Heart left ventricle (tissue), 13 donors: ENCODE measurements at regions not wholly inside any gene's neighbourhood (a gene's known extent, or its start where the extent isn't known, plus 50 kb on each side); places are given as distances from the start of the nearest gene placed in this dataset.

Experiments
- CTCF ChIP-seq, 12 donors: fragments of 200-600 bp; sonication (generic) in 4 of 12; IDR thresholded peaks; one replicate each; pipeline versions ENCODE4 v1.5.0 to v1.8.0; 2018 to 2022; ENCODE audit warnings: antibody characterized with exemption in 12 of 12, mild to moderate bottlenecking in 5 of 12
- POLR2A ChIP-seq, 2 donors: fragments of 450-650 bp; IDR thresholded peaks; one replicate each; pipeline ENCODE4 v1.6.1; 2017; ENCODE audit warnings: antibody characterized with exemption in 2 of 2, mild to moderate bottlenecking in 2 of 2, moderate library complexity in 2 of 2
- donor health status: ischemic (EF 13 %, LVEDD 7.1; RV severe dilation, severe dysfunction).
- donor health status: DM: no; HTN: yes; CAD: no.
- donor health status: DM: no; HTN: no; CAD: no.
- donor health status: ischemic (EF 25% LVEDD 6.9; RV normal size, moderate dysfunction).
- donor health status: ischemic (EF 25% LVEDD 5.7; RV mildly dilated, moderate dysfunction).
- donor health status: ischemic (EF 35%, LVEDD 5.7; RV mildly dilated, moderate dysfunction).
- donor health status: nonischemic (EF 11% LVEDD 7.7; RV severe dilation, severe dysfunction).
- donor health status: DM: yes; HTN: yes; CAD: no.
- donor health status: PGD.
- donor health status: ischemic (EF 29% LVEDD 5.4; RV normal size, mild dysfunction).
- donor health status: nonischemic (EF 23%, LVEDD 6.1; RV moderate dilation, normal function).

GRCh38 chrX:39162322-39162735 is 361.1 kb downstream of the MID1IP1 start:
- TF ChIP-seq CTCF (IDR thresholded peaks at IDR 0.05): peak in 5 of 12 donors; percentile 21 to 37 (median 25)
- no peak for TF ChIP-seq POLR2A (IDR thresholded peaks at IDR 0.05)
